ENCODE measurements at regions not wholly inside any gene's neighbourhood (a gene's known extent, or its start where the extent isn't known, plus 50 kb on each side); places are given as distances from the start of the nearest gene placed in this dataset.

DNA sequence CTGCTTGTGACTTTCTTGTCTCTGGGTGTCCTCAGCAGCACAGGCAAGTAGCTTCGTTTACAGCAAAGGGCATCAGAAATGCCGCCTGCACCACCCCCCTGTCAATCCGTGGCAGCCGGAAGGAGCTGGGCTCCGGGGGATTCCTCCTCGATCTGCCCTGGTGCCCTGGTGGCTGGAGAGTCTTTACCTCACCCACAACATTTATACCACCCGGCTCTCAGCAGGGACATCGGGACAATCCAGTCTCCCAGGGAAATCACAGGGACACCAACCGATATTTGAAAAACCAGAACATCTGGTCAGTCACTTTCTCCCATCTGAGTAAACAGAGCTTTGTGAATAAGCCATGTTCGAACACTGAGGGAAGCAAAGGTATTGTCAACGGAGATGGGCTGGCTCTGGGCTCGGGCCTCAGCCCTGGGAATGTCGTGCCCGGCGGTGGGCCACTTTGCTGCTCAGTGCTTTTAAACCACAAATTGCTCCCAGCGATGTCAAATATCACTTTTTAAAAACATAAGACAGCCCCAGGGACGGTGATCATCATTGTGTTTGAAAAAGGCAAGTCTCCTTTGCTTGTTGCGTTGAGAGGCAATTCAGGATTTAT is 210.0 kb upstream of the SALL3 start:
- DNase-seq (ENCODE audit: low read depth), result no peak

DNA sequence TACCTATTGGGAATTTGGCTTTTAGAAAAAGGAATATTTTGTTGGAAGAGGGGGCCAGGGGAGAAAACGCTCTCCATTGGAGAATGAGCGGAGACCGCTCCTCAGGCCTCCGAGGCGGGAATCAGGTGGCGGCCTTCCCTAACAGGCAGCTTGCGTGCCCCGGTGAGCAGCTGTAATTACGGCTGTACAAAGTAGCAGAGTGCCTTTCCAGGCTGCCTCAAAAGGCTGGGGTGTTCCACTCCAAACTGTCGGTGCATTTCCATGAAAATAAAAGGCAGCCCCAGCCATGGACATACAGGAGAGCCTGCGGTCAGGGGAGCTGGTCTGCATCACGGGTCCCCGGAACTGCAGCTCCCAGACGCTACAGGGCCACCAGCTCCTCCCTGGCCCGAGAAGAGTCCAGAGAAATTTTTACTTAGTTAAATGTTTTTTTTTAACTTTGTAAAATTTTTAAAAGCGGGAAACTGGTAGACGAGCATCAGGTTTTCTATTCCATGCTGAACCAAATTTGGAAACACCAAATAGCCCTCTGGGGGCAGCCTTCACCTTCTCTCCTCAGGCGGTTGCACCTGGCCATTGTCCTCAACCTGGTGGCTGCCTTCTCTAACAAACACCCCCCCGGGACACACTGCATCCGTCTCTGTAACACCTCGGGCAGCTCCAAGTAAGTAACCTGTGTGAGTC is 209.3 kb upstream of the SALL3 start:
- DNase-seq (ENCODE audit: low read depth), result no peak

DNA sequence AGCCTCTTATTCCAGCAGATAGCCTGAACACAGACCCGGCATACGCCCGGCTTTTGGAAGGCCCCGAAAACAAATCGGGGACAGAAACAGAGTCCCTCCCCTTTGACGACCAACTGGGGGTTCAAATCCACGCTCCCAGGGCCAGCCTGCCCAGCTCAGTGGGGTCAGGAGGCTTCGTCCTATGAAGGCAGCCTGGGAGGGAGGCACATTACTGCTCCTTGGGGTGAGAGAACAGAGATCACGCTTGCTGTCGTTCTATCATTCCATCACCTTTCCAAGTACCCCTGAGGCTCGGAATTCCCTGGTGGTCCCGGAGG is 208.8 kb upstream of the SALL3 start:
- no peak for DNase-seq (ENCODE audit: low read depth)

GRCh38 chr18:78771496-78772359 is 207.9 kb upstream of the SALL3 start:
- no peak for DNase-seq (ENCODE audit: low read depth)

DNA sequence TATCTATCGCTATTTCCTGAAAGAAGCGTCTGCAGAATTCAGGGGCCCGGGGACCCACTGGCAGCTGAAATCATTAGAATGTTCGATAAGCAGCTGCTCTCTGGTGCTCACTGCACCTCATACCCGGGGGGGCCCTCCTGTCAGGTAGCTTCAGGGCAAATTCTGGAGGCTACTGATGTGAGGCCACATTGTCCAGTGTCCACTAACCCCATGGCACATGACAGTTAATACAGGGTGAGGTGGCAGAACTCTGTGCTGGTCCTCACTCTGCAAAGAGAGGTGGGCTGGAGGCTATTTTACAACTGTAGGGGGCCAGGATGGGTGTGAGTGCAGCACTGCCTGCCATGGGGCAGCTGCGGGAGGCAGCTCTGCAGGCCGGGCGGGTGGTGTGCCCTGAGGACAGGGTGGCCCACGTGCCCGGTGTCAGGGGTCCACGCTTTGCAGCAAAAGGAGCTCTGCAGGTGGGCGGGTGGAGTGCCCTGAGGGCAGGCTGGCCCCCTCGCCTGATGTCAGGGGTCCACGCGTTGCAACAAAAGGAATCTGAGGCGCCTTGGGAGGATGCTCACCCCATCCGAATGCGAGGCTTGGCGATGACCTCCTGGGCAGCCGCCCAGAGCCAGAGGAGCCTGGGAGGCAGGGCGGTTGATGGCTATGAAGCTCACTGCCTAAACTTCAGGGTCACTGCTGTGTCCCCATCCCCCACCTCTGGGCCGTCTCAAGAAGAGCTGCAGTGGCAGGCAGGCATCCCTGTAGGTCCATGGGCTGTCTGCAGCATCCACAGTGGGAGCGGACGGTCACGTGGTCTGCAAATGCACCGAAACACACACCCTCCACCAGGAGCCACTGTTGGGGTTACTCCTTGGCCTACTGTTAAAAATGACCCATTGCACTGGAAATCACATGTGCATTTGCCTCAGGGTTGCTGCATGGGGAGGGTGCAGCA is 207.0 kb upstream of the SALL3 start:
- no peak for DNase-seq (ENCODE audit: low read depth)

- DNase-seq (ENCODE audit: low read depth), result no peak
Observed at GRCh38 chr18:78773303-78773755, 206.3 kb upstream of the SALL3 start.

DNA sequence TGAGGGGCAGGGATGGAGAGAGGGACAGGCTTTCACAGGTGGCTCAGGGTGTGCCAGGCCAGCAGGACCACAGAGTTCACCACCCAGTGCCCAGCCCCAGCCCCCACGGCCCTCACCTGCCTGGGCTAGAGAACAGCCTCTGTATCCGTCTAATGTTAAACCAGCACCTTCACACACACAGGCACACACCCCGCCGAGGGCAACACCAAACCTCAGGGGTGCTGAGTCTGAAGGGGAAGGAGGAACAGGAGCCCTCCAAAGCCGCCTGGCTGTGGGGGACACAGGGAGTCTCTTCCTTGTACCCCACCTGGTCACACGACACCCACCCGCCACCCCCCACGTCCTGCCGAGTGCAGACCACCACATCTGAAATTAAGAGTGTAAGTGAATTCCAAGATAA is 205.8 kb upstream of the SALL3 start:
- no peak for DNase-seq (ENCODE audit: low read depth)

DNA sequence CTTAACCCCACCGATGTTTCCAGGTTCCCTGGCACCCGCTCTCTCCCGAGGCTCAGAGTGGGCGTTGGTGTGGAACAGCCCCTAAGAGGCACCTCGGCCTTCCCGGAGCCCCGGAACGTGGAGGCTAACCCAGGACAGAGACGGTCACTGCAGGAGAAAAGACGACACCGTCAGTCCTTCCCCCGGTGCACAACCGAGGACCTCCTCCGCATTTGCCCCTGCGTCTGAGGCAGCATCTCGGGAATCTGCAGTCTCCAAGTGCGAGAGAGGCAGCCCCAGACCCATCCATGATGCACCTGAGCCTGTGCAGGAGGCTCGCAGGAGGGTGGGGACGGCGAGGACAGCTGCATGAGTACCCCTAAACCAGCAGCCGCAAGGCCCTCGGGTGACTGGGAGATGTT is 204.9 kb upstream of the SALL3 start:
- DNase-seq (ENCODE audit: low read depth), result no peak

DNA sequence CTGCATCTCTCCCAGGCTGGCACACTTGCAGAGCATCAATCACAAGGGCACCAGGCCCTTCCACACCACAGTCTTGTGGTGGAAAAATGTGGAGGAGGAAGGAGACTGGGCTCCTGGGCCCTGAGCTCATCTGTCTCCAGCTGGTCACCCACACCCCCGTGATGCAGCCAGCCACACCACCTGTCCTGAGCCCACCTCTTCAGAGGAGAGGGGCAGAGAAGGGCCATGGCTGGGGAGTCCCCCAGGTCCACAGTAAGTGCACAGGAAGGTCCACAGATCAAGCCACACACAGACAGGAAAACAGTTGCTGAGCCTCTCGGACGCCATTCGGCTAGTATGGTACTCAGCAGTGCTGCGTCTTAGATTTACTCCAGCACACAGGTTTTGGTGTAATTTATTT is 203.5 kb upstream of the SALL3 start:
- no peak for DNase-seq (ENCODE audit: low read depth)

DNA sequence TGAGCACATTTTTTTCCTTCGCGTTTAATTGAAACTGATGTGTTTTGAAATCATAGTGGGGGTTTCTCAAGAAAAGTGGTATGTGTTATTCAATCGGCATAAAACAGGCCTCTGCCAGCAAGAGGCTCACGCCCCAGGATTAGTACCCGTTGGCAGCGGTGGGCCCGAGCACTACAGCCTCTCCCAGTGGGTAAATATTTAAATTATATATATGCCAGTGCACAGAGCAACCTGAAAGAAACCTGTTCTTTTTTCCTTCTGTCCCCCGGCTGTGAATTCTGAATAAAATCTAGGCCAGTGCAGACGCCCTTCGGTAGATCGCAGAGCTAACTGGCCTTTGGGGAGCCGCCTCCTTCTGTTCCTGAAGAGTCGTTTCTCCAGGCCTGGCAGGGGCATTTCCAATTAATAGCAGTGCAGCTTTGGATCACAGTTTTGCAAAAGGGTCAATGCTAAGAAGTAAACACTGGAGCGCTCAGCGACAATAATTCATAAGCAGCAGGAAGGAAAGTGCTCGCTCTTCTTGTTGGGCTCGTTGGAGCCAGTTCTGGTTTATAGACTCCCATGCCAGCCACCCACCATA is 202.8 kb upstream of the SALL3 start:
- DNase-seq (ENCODE audit: low read depth), result no peak

- DNase-seq (ENCODE audit: low read depth), result no peak
Observed at GRCh38 chr18:78777992-78778391, 201.6 kb upstream of the SALL3 start.

DNA sequence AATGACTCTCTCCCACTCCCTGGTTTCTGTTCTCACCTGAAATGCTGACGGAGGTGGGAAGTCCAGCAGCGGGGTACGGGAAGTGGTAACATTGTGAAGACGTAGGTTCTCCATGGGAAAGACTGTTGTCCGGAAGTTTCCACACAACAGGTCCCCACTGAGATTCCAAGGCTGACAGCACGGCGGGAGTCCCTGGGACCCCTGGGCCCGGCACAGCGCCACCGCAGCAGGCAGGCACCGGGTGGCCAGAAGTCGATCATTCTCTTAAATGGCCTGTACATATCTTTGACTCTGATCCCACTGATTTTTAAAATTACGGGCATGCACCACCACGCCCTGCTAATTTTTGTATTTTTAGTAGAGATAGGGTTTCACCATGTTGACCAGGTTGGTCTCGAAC is 201.0 kb upstream of the SALL3 start:
- DNase-seq (ENCODE audit: low read depth), result no peak

DNA sequence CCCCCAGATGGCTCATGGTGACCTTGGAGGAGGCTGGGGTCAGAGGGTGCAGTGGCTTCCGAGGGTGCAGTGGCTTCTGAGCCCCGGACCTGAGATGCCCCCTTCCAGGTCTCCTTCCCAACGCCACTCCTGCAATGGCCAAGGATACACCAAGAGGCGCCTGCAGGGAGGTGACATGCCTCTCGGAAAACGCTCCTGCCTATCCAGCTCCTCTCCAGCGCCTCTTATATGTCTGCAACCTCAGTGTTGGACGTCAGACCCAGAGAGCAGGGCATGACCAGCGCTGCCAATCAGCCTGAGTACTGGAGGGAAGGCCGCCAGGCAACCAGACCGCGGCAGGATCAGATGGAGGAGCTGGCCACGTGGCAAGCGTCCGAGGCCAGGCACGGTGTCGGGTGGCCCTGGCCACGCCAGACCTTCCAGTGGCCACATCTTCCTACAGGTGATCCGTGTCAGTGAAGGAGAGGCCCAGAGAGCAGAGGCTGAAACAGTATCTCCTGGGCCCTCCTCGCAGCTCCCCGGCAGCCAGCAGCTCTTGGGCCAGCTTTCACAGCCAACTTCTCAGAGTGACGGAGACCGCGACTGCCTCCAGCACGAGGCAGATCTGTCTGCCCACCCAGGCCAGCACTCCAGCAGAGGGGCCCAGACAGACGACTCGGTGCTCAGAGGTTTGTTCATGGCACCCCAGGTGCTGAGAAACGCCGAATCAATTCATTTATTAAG is 199.5 kb upstream of the SALL3 start:
- no peak for DNase-seq (ENCODE audit: low read depth)

- no peak for DNase-seq (ENCODE audit: low read depth)
Observed at GRCh38 chr18:78780719-78781600, 198.7 kb upstream of the SALL3 start.

GRCh38 chr18:78781601-78781960 is 198.0 kb upstream of the SALL3 start:
- DNase-seq (ENCODE audit: low read depth), result no peak

GRCh38 chr18:78782951-78783563 is 196.6 kb upstream of the SALL3 start:
- no peak for DNase-seq (ENCODE audit: low read depth)

GRCh38 chr18:78783564-78783960 is 196.1 kb upstream of the SALL3 start:
- DNase-seq (ENCODE audit: low read depth), result no peak

DNA sequence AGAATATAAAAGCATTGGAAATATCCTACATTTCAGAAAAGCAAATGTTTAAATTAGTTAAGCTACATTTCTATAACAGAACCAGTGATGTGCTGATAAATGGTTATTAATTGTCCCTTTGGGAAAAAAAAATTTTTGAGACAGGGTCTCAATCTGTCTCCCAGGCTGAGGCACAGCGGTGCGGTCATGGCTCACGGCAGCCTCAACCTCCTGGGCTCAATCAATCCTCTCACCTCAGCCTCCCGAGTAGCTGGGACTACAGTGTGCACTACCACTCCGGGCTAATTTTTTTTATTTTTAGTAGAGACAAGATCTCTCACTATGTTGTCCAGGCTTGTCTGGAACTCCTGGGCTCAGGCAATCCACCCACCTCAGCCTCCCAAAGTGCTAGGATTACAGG is 194.8 kb upstream of the SALL3 start:
- DNase-seq (ENCODE audit: low read depth), result no peak

GRCh38 chr18:78785706-78786105 is 193.9 kb upstream of the SALL3 start:
- DNase-seq (ENCODE audit: low read depth), result no peak

- DNase-seq (ENCODE audit: low read depth), result no peak
Observed at GRCh38 chr18:78786776-78787175, 192.8 kb upstream of the SALL3 start.

All from M059J (cell line).